GM04504 (cell line): ENCODE measurements at regions not wholly inside any gene's neighbourhood (a gene's known extent, or its start where the extent isn't known, plus 50 kb on each side); places are given as distances from the start of the nearest gene placed in this dataset.

Source experiments
- DNase-seq: peaks from one replicate; pipeline ENCODE4 v3.0.0-alpha.2; 2012; ENCODE audit warnings: low read depth

DNA sequence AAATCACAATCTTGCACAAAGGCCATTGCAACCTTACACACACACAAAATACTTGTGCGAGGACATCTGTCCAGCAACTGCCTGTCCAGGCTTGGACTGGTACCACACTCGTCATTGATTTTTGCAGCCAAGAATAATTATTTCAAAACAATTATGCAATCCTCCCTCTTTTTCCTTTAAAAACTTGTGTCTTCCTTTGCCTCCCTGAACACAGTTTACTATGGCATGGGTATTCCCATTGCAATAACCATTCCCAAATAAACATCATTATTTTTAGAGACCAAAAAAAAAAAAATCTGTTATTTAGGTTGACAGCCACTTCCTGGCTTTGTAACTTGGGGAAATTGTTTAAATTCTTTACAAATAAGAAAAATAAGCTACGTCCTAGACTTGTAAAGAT, 54.0 kb downstream of the C11orf91 start:
- DNase-seq, result no peak

GRCh38 chr11:33646168-33646567, 54.5 kb downstream of the C11orf91 start:
- no peak for DNase-seq

GRCh38 chr11:33645686-33646085, 54.9 kb downstream of the C11orf91 start:
- DNase-seq, result no peak

DNA sequence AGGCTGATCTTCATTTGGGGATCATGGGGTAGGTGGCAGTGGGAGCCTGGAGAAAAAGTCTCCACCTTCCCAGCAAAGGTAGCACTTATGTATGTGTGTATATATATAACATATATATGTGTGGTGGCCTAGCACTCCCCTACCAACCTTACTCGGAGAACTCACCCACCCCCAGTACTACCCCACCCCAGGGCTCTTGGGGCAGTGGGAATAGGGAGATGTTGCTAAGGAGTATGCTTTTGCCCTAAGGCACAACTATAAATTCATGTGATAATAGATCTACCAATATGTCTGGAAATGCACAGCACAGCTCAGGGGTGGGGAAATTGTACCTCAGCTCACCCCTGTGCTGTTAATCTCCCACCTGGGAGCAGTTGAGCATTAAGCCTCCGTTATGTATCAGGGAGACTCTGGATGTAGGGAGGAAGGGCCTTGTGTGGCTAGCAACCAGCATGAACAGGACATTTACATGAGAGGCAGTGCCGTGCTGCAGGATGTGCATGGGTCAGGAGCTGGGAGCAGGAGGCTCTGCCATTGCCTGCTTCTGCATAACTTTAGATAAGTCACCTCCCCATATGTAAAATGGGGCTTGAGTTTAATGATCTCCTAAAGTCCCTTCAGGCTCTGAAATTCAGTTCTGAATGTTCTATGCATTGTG, 57.3 kb downstream of the C11orf91 start:
- no peak for DNase-seq

DNA sequence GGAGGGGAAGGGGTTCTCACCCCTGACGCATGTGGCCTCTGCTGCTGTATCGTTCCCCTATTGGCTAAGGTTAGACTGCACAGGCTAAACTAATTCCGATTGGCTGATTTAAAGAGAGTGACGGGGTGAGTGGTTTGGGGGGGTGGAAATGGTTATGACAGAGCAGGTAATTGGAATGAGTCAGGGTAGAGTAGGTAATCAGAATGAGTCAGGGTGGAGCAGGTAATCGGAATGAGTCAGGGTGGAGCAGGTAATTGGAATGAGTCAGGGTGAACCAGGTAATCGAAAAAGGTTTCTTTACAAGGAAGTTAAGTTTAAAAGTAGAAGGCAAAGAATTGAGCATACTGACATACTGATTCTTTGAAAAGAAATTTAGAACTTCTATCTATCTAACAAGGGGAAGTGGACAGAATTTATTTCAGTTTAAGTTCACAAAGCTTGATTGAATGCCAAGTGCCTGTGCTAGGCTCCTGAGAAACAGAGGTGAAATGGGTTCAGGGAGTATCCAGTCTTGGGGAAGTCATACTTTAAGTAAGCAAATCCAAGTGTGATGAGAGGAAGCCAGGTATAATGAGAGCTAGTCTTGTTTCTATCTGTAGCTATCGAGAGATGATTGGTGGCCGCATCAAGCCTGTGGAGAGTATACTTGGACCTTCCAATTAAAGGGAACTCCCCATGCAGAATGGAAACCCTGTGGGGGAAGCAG, 58.0 kb downstream of the C11orf91 start:
- no peak for DNase-seq

- DNase-seq, result no peak
Observed at GRCh38 chr11:33640730-33641371, 59.8 kb downstream of the C11orf91 start.

DNA sequence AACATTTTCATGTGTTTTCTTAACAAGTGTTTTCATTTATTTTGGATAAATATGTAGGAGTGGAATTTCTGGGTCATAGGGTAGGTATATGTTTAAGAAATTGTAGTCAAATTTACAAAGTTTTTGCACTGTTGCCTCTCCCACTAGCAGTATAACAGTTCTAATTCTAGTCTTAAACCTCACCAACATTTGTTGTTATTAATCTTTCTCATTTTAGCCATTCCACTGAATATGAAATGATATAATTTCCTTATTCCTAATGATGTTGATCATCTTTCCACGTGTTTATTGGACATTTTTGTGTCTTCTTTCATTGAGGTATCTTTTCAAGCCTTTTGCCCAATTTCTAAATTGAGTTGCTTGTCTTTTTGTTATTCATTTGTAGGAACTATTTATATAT, 62.0 kb downstream of the C11orf91 start:
- DNase-seq, result no peak

GRCh38 chr11:33636104-33636503, 64.5 kb downstream of the C11orf91 start:
- DNase-seq, result peak; percentile 82

- DNase-seq, result peak; percentile 83
Observed at GRCh38 chr11:33635161-33635560, 65.5 kb downstream of the C11orf91 start.

GRCh38 chr11:33634291-33634834, 66.3 kb downstream of the C11orf91 start:
- peak; percentile 56 for DNase-seq

- DNase-seq, result no peak
Observed at GRCh38 chr11:33633251-33634003, 67.2 kb downstream of the C11orf91 start.

GRCh38 chr11:33631749-33632091, 68.9 kb downstream of the C11orf91 start:
- DNase-seq, result no peak

- DNase-seq, result no peak
Observed at GRCh38 chr11:33630936-33631748, 69.5 kb downstream of the C11orf91 start.

DNA sequence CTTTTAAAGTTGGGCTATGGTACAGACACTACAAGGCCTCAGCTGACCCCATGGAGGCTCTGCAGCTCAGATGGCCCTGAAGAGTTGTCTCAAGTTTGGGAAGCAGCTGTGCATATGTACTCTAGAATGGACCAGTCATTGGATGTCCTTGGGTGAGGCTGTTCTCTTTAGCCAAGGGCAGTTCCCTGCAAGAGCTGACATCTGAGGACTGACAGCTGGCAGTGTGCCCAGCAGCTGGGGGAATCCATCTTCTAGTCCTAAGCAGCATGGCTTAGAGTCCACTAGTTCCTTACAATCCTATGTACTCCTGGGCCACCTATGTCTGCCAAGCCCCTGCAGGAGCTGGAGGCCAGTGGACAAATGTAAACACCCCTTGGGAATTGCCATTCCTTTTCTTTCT, 76.5 kb downstream of the C11orf91 start:
- no peak for DNase-seq

GRCh38 chr11:33622806-33623205, 77.8 kb downstream of the C11orf91 start:
- DNase-seq, result no peak

- DNase-seq, result no peak
Observed at GRCh38 chr11:33622186-33622585, 78.4 kb downstream of the C11orf91 start.

- DNase-seq, result no peak
Observed at GRCh38 chr11:33620423-33621171, 80.0 kb downstream of the C11orf91 start.

- DNase-seq, result no peak
Observed at GRCh38 chr11:33618956-33619355, 81.7 kb downstream of the C11orf91 start.

DNA sequence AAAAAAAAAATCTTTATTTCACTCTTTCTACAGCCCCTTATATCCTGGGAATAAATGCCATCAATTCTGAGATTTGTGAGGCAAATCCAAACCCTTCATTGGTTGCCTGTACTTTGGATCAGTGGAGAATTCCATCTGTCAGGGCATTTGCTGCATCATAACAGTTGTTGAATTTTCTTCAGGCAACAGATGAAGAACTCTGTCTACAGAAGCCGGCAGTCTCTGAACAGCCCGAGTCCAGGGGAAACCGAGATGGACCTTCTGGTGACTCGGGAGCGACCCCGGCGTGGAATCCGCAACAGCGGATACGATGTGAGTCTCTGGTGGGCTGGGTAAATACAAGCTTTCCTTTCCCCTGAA, 82.3 kb downstream of the C11orf91 start:
- DNase-seq, result no peak

- no peak for DNase-seq
Observed at GRCh38 chr11:33617672-33618350, 82.8 kb downstream of the C11orf91 start.
